GM10266 (cell line): ENCODE measurements at regions not wholly inside any gene's neighbourhood (a gene's known extent, or its start where the extent isn't known, plus 50 kb on each side); places are given as distances from the start of the nearest gene placed in this dataset.

ENCODE experiments used
- DNase-seq: peaks from one replicate; pipeline ENCODE4 v3.0.0; 2012; ENCODE audit errors: extremely low spot score
- CTCF ChIP-seq: IDR thresholded peaks from 2 replicates; pipeline ENCODE4 v1.5.1; 2012; ENCODE audit warnings: mild to moderate bottlenecking, low read depth; ENCODE audit not compliant: control insufficient read depth, insufficient read depth; ENCODE audit errors: missing control alignments

GRCh38 chr5:68458416-68459021, 243.0 kb downstream of the PIK3R1 start:
- TF ChIP-seq CTCF: no peak
- DNase-seq: no peak

- no peak for TF ChIP-seq CTCF
- DNase-seq: no peak
Observed at GRCh38 chr5:68459093-68459809, 243.7 kb downstream of the PIK3R1 start.

- no peak for TF ChIP-seq CTCF
- no peak for DNase-seq
Observed at GRCh38 chr5:68459810-68460139, 244.2 kb downstream of the PIK3R1 start.

- peak; percentile 51 for TF ChIP-seq CTCF
- DNase-seq: no peak
Observed at GRCh38 chr5:68460147-68460798, 244.7 kb downstream of the PIK3R1 start.

- no peak for DNase-seq
- no peak for TF ChIP-seq CTCF
Observed at GRCh38 chr5:68463606-68464005, 248.1 kb downstream of the PIK3R1 start.

- no peak for TF ChIP-seq CTCF
- peak; percentile 28 for DNase-seq
Observed at GRCh38 chr5:68464424-68464823, 248.9 kb downstream of the PIK3R1 start.

- DNase-seq: peak; percentile 19
- TF ChIP-seq CTCF: no peak
Observed at GRCh38 chr5:68465133-68465532, 249.6 kb downstream of the PIK3R1 start.
